ENCODE measurements at regions not wholly inside any gene's neighbourhood (a gene's known extent, or its start where the extent isn't known, plus 50 kb on each side); places are given as distances from the start of the nearest gene placed in this dataset.

GRCh38 chr1:57711326-57711725, 287.5 kb upstream of the DAB1 start:
- Mint-ChIP-seq H3K9me3 (ENCODE audit: insufficient read depth) (no peaks in the 10 kb centered on the region), H3K4me3 (no peak overlapping the region), H3K27me3 (no peaks in the 10 kb centered on the region), H3K27ac (no peak overlapping the region), H3K4me1 (no peaks in the 10 kb centered on the region)
- H3K4me2 ChIP-seq (replicated peaks; ENCODE audit: low read depth, low read length, poor library complexity, severe bottlenecking), result no peak overlapping the region
- no peak for TF ChIP-seq EZH2 (IDR thresholded peaks at IDR 0.05; ENCODE audit: borderline replicate concordance, insufficient read depth, low read depth, low read length, poor library complexity, severe bottlenecking)
- no peak overlapping the region for H3K9ac ChIP-seq (ENCODE audit: low read length)
- CTCF ChIA-PET, result no interaction called here
- intact Hi-C loops (cut with micrococcal nuclease), result no loop called here
- H3K36me3 ChIP-seq (replicated peaks in 1 of 2; ENCODE audit: control extremely low read depth in 1 of 2, control insufficient read depth in 1 of 2, extremely low read depth in 1 of 2, insufficient read depth in 2 of 2, low read length in 1 of 2), result no peaks in the 10 kb centered on the region
- ATAC-seq (ENCODE audit: low read depth) (no peak), DNase-seq (no peak)
- H3K9me3 ChIP-seq (ENCODE audit: control extremely low read depth in 1 of 3, control insufficient read depth in 2 of 3, insufficient read depth in 1 of 3, low read length in 2 of 3), result no peaks in the 10 kb centered on the region
- H2AFZ ChIP-seq (ENCODE audit: insufficient read depth, low read depth, low read length, poor library complexity, severe bottlenecking), result no peak overlapping the region
- WGBS (ENCODE audit: insufficient coverage), result no CpG with 5 or more reads among the region's 2 CpGs
- H4K20me1 ChIP-seq (ENCODE audit: control insufficient read depth, insufficient read depth, low read length, poor library complexity, severe bottlenecking), result no peaks in the 10 kb centered on the region
- POLR2A ChIA-PET, result no interaction called here
- no peak overlapping the region for H3K4me3 ChIP-seq (ENCODE audit: control extremely low read depth in 1 of 5, extremely low read depth in 1 of 5, insufficient read depth in 1 of 5, low read depth in 2 of 5, low read length in 4 of 5)
- H3K27me3 ChIP-seq (replicated peaks in 1 of 4; ENCODE audit: control extremely low read depth in 1 of 4, control insufficient read depth in 3 of 4, insufficient read depth in 4 of 4, low read length in 3 of 4), result no peaks in the 10 kb centered on the region
- H3K79me2 ChIP-seq (ENCODE audit: control insufficient read depth, insufficient read depth, low read length), result no peaks in the 10 kb centered on the region
- H3K4me1 ChIP-seq (ENCODE audit: control insufficient read depth in 2 of 2, insufficient read depth in 2 of 2, low read length in 2 of 2), result no peaks in the 10 kb centered on the region
- H3K27ac ChIP-seq (ENCODE audit: low read length in 2 of 2), result no peak overlapping the region

- CTCF ChIA-PET, result no interaction called here
- Histone ChIP-seq H3K4me1 (ENCODE audit: control insufficient read depth in 2 of 2, insufficient read depth in 2 of 2, low read length in 2 of 2) (no peaks in the 10 kb centered on the region), H3K9ac (ENCODE audit: low read length) (no peak overlapping the region), H2AFZ (ENCODE audit: insufficient read depth, low read depth, low read length, poor library complexity, severe bottlenecking) (no peak overlapping the region), H4K20me1 (ENCODE audit: control insufficient read depth, insufficient read depth, low read length, poor library complexity, severe bottlenecking) (no peaks in the 10 kb centered on the region), H3K4me3 (ENCODE audit: control extremely low read depth in 1 of 5, extremely low read depth in 1 of 5, insufficient read depth in 1 of 5, low read depth in 2 of 5, low read length in 4 of 5) (no peak overlapping the region), H3K27me3 (replicated peaks in 1 of 4; ENCODE audit: control extremely low read depth in 1 of 4, control insufficient read depth in 3 of 4, insufficient read depth in 4 of 4, low read length in 3 of 4) (no peaks in the 10 kb centered on the region), H3K79me2 (ENCODE audit: control insufficient read depth, insufficient read depth, low read length) (no peaks in the 10 kb centered on the region), H3K27ac (ENCODE audit: low read length in 2 of 2) (no peak overlapping the region), H3K9me3 (ENCODE audit: control extremely low read depth in 1 of 3, control insufficient read depth in 2 of 3, insufficient read depth in 1 of 3, low read length in 2 of 3) (no peaks in the 10 kb centered on the region), H3K4me2 (replicated peaks; ENCODE audit: low read depth, low read length, poor library complexity, severe bottlenecking) (no peak overlapping the region), H3K36me3 (replicated peaks in 1 of 2; ENCODE audit: control extremely low read depth in 1 of 2, control insufficient read depth in 1 of 2, extremely low read depth in 1 of 2, insufficient read depth in 2 of 2, low read length in 1 of 2) (no peaks in the 10 kb centered on the region)
- Mint-ChIP-seq H3K27ac (no peak overlapping the region), H3K27me3 (no peaks in the 10 kb centered on the region), H3K4me1 (no peaks in the 10 kb centered on the region), H3K9me3 (ENCODE audit: insufficient read depth) (no peaks in the 10 kb centered on the region), H3K4me3 (no peak overlapping the region)
- DNase-seq (no peak), ATAC-seq (ENCODE audit: low read depth) (no peak)
- intact Hi-C loops (cut with micrococcal nuclease), result no loop called here
- POLR2A ChIA-PET, result no interaction called here
- 100% methylated on average over 1 of the region's 1 CpG for WGBS (ENCODE audit: insufficient coverage)
- no peak for TF ChIP-seq EZH2 (IDR thresholded peaks at IDR 0.05; ENCODE audit: borderline replicate concordance, insufficient read depth, low read depth, low read length, poor library complexity, severe bottlenecking)
- TF ChIP-seq CTCF (IDR thresholded peaks at IDR 0.05), result no peak
These were observed 283.8 kb upstream of the DAB1 start for GRCh38 chr1:57707631-57708030.
